Neural cell (in vitro differentiated cells): ENCODE measurements at regions not wholly inside any gene's neighbourhood (a gene's known extent, or its start where the extent isn't known, plus 50 kb on each side); places are given as distances from the start of the nearest gene placed in this dataset.

Experiments
- H2AFZ ChIP-seq: fragments of 200-600, 300-800 bp; sonication (generic), shearing (Covaris generic); 2 replicates; pipeline ENCODE4 v1.6.0; 2014; ENCODE audit warnings: low read depth, mild to moderate bottlenecking, antibody characterized with exemption, low read length, moderate library complexity
- H3F3A ChIP-seq: fragments of 200-600 bp; shearing (Covaris generic); 2 replicates; pipeline ENCODE4 v1.6.1; 2016; ENCODE audit warnings: mild to moderate bottlenecking, moderate library complexity, mixed read lengths, antibody characterized with exemption, low read length; ENCODE audit not compliant: insufficient read depth, poor library complexity, severe bottlenecking
- H3K27ac ChIP-seq: fragments of 200-600, 300-800 bp; sonication (generic), shearing (Covaris generic); 2 replicates; pipeline ENCODE4 v1.5.1; 2014; ENCODE audit warnings: mild to moderate bottlenecking, low read length, moderate library complexity
- H3K27me3 ChIP-seq: fragments of 300-800, 200-600 bp; sonication (generic), shearing (Covaris generic); 2 replicates; pipeline ENCODE4 v1.6.0; 2014; ENCODE audit warnings: mild to moderate bottlenecking, low read depth, low read length, moderate library complexity; ENCODE audit not compliant: insufficient read depth
- H3K36me3 ChIP-seq: fragments of 300-800, 200-600 bp; sonication (generic), shearing (Covaris generic); 2 replicates; pipeline ENCODE4 v1.5.1; 2014; ENCODE audit warnings: mild to moderate bottlenecking, antibody characterized with exemption, low read length, moderate library complexity; ENCODE audit not compliant: insufficient read depth
- H3K4me2 ChIP-seq: fragments of 300-800, 200-600 bp; sonication (generic), shearing (Covaris generic); 2 replicates; pipeline ENCODE4 v1.6.0; 2014; ENCODE audit warnings: mild to moderate bottlenecking, low read length
- H3K4me3 ChIP-seq: fragments of 300-800, 200-600 bp; sonication (generic), shearing (Covaris generic); 2 replicates; pipeline ENCODE4 v1.5.1; 2014; ENCODE audit warnings: mild to moderate bottlenecking, low read length, moderate library complexity
- H3K79me2 ChIP-seq: fragments of 200-600 bp; shearing (Covaris generic); replicated peaks from 2 replicates; pipeline ENCODE4 v1.6.0; 2014; ENCODE audit warnings: mild to moderate bottlenecking, low read length, moderate library complexity; ENCODE audit not compliant: insufficient read depth
- H3K9ac ChIP-seq: fragments of 300-800, 200-600 bp; sonication (generic), shearing (Covaris generic); 2 replicates; pipeline ENCODE4 v1.6.1; 2016; ENCODE audit warnings: mild to moderate bottlenecking, low read length, mixed read lengths
- H3K9me2 ChIP-seq: fragments of 200-600 bp; shearing (Covaris generic); 2 replicates; pipeline ENCODE4 v1.6.1; 2016; ENCODE audit warnings: mild to moderate bottlenecking, low read length, mixed read lengths; ENCODE audit not compliant: insufficient read depth
- H3K9me3 ChIP-seq: fragments of 200-600, 300-800 bp; sonication (generic), shearing (Covaris generic); 2 replicates; pipeline ENCODE4 v1.6.1; 2016; ENCODE audit warnings: mild to moderate bottlenecking, mixed run types, low read length, moderate library complexity, mixed read lengths
- H4K20me1 ChIP-seq: fragments of 200-600 bp; shearing (Covaris generic); 2 replicates; pipeline ENCODE4 v1.6.1; 2016; ENCODE audit warnings: mild to moderate bottlenecking, mixed run types; ENCODE audit not compliant: insufficient read depth
- CTCF ChIP-seq: fragments of 450-650 bp; IDR thresholded peaks from 2 replicates; pipeline ENCODE4 v1.5.1; 2014; ENCODE audit warnings: antibody characterized with exemption, mild to moderate bottlenecking, moderate library complexity; ENCODE audit not compliant: poor library complexity, severe bottlenecking
- EP300 ChIP-seq: fragments of 450-650 bp; conservative IDR thresholded peaks from 2 replicates; pipeline ENCODE4 v1.6.1; 2014; ENCODE audit warnings: antibody characterized with exemption, mild to moderate bottlenecking, moderate library complexity; ENCODE audit not compliant: poor library complexity, severe bottlenecking
- EZH2 ChIP-seq: fragments of 200-600, 300-800 bp; shearing (Covaris generic), sonication (generic); IDR thresholded peaks from 2 replicates; pipeline ENCODE4 v1.6.1; 2014; ENCODE audit warnings: antibody characterized with exemption, low read length, borderline replicate concordance, mild to moderate bottlenecking; ENCODE audit not compliant: insufficient read depth, poor library complexity, severe bottlenecking
- MXI1 ChIP-seq: fragments of 450-650 bp; conservative IDR thresholded peaks from 2 replicates; pipeline ENCODE4 v1.6.1; 2014; ENCODE audit warnings: antibody characterized with exemption, mild to moderate bottlenecking; ENCODE audit not compliant: poor library complexity, severe bottlenecking
- POLR2AphosphoS5 ChIP-seq: IDR thresholded peaks from 2 replicates; pipeline ENCODE4 v1.6.1; 2012
- RAD21 ChIP-seq: fragments of 450-650 bp; conservative IDR thresholded peaks from 2 replicates; pipeline ENCODE4 v1.6.1; 2014; ENCODE audit warnings: antibody characterized with exemption, mild to moderate bottlenecking, moderate library complexity
- SMC3 ChIP-seq: fragments of 450-650 bp; conservative IDR thresholded peaks from 2 replicates; pipeline ENCODE4 v1.6.1; 2014; ENCODE audit warnings: antibody characterized with exemption, mild to moderate bottlenecking, moderate library complexity; ENCODE audit not compliant: poor library complexity
- TAF1 ChIP-seq: IDR thresholded peaks from 2 replicates; pipeline ENCODE4 v1.6.1; 2012; ENCODE audit warnings: low read depth
- TF ChIP-seq, protein P1 (sequence below): IDR thresholded peaks from 2 replicates; pipeline ENCODE4 v1.6.1; 2012; ENCODE audit warnings: borderline replicate concordance

DNA sequence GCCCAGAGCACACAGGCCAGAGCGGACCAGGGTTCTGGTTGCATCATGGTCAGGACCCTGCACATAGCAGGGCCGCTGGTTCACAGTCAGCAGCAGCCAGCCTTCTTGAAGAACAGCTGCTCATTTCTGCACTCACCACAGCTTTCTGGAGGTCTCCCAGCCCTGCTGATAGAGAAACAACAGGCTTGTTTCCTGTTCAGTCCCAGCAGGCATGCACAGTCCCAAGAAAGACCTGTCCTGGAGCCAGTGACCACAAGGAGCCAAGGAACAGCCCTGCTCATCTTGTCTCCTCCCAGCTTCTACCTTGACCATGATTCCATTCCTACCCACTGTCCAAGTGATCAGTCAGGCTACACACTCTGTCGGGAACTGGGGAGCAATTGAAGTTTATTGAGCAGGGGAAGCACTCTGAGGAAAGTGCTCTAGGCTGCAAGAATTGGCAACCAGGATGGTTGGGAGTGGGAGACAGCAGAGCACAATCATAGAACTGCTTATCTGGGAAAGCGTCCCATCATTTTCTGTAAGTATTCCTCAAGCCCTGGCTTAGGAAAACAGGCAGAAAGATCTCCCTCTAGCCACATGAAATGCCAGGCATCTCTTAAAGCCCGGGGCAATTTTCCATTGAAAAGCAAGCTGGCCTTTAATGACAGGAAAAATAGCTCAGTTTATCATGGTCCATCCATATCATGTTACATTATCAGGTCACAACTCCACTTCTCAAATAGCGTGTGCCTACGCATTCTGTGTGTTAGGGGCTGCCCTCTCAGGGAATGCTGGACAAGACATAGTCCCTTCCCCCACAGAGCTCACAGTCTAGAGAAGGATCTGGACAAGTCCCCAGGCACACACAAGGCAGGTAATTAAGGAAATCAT is 155.4 kb upstream of the FOXF1 start:
- no peaks in the 10 kb centered on the region for H3K9me2 ChIP-seq
- no peak overlapping the region for H3K27ac ChIP-seq
- H3F3A ChIP-seq: no peaks in the 10 kb centered on the region
- no peak overlapping the region for H2AFZ ChIP-seq
- no peak for TF ChIP-seq MXI1
- TF ChIP-seq TAF1: no peak
- TF ChIP-seq, protein P1, sequence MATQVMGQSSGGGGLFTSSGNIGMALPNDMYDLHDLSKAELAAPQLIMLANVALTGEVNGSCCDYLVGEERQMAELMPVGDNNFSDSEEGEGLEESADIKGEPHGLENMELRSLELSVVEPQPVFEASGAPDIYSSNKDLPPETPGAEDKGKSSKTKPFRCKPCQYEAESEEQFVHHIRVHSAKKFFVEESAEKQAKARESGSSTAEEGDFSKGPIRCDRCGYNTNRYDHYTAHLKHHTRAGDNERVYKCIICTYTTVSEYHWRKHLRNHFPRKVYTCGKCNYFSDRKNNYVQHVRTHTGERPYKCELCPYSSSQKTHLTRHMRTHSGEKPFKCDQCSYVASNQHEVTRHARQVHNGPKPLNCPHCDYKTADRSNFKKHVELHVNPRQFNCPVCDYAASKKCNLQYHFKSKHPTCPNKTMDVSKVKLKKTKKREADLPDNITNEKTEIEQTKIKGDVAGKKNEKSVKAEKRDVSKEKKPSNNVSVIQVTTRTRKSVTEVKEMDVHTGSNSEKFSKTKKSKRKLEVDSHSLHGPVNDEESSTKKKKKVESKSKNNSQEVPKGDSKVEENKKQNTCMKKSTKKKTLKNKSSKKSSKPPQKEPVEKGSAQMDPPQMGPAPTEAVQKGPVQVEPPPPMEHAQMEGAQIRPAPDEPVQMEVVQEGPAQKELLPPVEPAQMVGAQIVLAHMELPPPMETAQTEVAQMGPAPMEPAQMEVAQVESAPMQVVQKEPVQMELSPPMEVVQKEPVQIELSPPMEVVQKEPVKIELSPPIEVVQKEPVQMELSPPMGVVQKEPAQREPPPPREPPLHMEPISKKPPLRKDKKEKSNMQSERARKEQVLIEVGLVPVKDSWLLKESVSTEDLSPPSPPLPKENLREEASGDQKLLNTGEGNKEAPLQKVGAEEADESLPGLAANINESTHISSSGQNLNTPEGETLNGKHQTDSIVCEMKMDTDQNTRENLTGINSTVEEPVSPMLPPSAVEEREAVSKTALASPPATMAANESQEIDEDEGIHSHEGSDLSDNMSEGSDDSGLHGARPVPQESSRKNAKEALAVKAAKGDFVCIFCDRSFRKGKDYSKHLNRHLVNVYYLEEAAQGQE: no peak
- TF ChIP-seq CTCF: no peak
- no peak for TF ChIP-seq POLR2AphosphoS5
- no peak for TF ChIP-seq EZH2
- no peak for TF ChIP-seq SMC3
- TF ChIP-seq EP300: no peak
- TF ChIP-seq RAD21: no peak
- no peak overlapping the region for H3K4me2 ChIP-seq
- H3K36me3 ChIP-seq: no peaks in the 10 kb centered on the region
- no peaks in the 10 kb centered on the region for H3K27me3 ChIP-seq
- no peaks in the 10 kb centered on the region for H3K9me3 ChIP-seq
- no peak overlapping the region for H3K9ac ChIP-seq
- no peaks in the 10 kb centered on the region for H4K20me1 ChIP-seq
- H3K79me2 ChIP-seq: no peaks in the 10 kb centered on the region
- H3K4me3 ChIP-seq: no peak overlapping the region

- Histone ChIP-seq H3K36me3 (no peaks in the 10 kb centered on the region), H2AFZ (no peak overlapping the region), H3K27me3 (no peaks in the 10 kb centered on the region), H3K79me2 (no peaks in the 10 kb centered on the region), H3K4me3 (no peak overlapping the region), H3F3A (no peaks in the 10 kb centered on the region), H3K9me2 (no peaks in the 10 kb centered on the region), H3K9me3 (no peaks in the 10 kb centered on the region), H4K20me1 (no peaks in the 10 kb centered on the region), H3K9ac (no peak overlapping the region), H3K4me2 (no peak overlapping the region), H3K27ac (no peak overlapping the region)
- TF ChIP-seq TAF1: no peak
- no peak for TF ChIP-seq EP300
- TF ChIP-seq RAD21: no peak
- no peak for TF ChIP-seq SMC3
- no peak for TF ChIP-seq CTCF
- no peak for TF ChIP-seq EZH2
Observed at GRCh38 chr16:86355531-86355930, 154.8 kb upstream of the FOXF1 start.
